Mucosa of descending colon (tissue), 3 donors: ENCODE measurements at regions not wholly inside any gene's neighbourhood (a gene's known extent, or its start where the extent isn't known, plus 50 kb on each side); places are given as distances from the start of the nearest gene placed in this dataset.
A peak's percentile ranks its signal among the peaks of the same experiment; 100 is the strongest.

Experiments
- ATAC-seq: fragments of 200-7000 bp; cut with Tn5 transposase; one replicate; pipeline ENCODE4 v1.9.1; 2020; ENCODE audit warnings: mild to moderate bottlenecking, moderate library complexity
- DNase-seq, 3 donors: peaks; one replicate each; pipeline ENCODE4 v3.0.0-alpha.2; 2020
- H3K36me3 ChIP-seq: fragments of 200-600 bp; one replicate; pipeline ENCODE4 v1.8.0; 2021; ENCODE audit warnings: low read depth, mild to moderate bottlenecking
- H3K4me1 ChIP-seq: fragments of 200-600 bp; one replicate; pipeline ENCODE4 v1.8.0; 2021; ENCODE audit warnings: low read depth, mild to moderate bottlenecking
- H3K4me3 ChIP-seq: fragments of 200-600 bp; one replicate; pipeline ENCODE4 v1.8.0; 2021; ENCODE audit warnings: mild to moderate bottlenecking
- H3K9me3 ChIP-seq: fragments of 200-600 bp; one replicate; pipeline ENCODE4 v1.8.0; 2021; ENCODE audit warnings: mild to moderate bottlenecking
- intact Hi-C, 2 donors: fragments of 100-400 bp; cut with DNase I in 1 of 2; cut with micrococcal nuclease in 1 of 2; formaldehyde crosslinking; loops; one replicate each; pipeline versions ENCODE4 v1.11.0 to v1.11.1; 2022; cut with DNase I, micrococcal nuclease
- TF ChIP-seq, protein P1 (sequence below): fragments of 200-600 bp; IDR thresholded peaks from one replicate; pipeline ENCODE4 v1.8.0; 2022; ENCODE audit warnings: antibody characterized with exemption, mild to moderate bottlenecking
- donor health status: DM: no; HTN: no; CAD: no; lungs with moderate emphysema.
- donor health status: DM: no; HTN: no; CAD: no.
- donor health status: DM: no; HTN: yes; CAD: no.

DNA sequence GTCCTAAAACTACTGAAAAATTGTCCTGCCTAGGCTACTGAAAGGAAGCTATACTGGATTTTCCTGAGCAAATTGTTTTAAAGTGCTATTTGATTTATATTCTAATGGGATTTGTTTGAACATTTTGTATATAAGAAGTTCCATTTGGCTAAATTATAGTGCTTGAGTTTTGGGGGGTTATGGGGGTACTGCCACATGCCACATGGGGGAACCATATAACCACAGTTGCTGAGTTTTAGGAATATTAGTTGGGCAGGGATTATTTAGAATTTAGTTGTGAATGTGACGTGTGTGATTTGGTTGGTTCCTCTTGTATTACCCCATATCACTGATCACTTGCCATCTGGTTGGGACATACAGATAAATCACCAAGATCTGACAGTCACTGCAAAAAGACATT is 224.5 kb upstream of the TAPT1 start:
- Histone ChIP-seq H3K36me3 (no peaks in the 10 kb centered on the region), H3K4me3 (no peak overlapping the region), H3K4me1 (no peaks in the 10 kb centered on the region), H3K9me3 (no peaks in the 10 kb centered on the region)
- TF ChIP-seq, protein P1, sequence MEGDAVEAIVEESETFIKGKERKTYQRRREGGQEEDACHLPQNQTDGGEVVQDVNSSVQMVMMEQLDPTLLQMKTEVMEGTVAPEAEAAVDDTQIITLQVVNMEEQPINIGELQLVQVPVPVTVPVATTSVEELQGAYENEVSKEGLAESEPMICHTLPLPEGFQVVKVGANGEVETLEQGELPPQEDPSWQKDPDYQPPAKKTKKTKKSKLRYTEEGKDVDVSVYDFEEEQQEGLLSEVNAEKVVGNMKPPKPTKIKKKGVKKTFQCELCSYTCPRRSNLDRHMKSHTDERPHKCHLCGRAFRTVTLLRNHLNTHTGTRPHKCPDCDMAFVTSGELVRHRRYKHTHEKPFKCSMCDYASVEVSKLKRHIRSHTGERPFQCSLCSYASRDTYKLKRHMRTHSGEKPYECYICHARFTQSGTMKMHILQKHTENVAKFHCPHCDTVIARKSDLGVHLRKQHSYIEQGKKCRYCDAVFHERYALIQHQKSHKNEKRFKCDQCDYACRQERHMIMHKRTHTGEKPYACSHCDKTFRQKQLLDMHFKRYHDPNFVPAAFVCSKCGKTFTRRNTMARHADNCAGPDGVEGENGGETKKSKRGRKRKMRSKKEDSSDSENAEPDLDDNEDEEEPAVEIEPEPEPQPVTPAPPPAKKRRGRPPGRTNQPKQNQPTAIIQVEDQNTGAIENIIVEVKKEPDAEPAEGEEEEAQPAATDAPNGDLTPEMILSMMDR: no peak
- no peak for ATAC-seq
- intact Hi-C loops: no loop called here
- DNase-seq: no peak

DNA sequence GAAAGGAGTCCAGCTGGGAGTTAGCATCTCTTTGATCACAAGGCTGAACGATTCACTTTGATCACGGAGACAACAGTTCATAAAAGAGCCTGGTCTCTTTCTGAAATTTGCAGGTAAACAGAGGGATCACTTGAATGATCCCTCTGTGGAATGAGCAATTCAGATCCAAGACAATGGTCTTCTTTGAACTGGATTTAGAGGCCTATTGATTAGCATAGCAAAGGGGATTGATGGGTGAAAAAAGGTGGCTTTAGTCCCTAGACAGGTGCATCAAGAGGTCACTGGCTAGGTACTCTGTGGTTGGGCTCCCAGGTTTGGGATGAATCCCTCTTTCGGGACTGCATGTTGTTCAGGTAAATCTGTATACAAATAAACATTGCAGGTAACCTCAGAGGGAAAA is 223.8 kb upstream of the TAPT1 start:
- DNase-seq (no peak), ATAC-seq (no peak)
- TF ChIP-seq, protein P1: no peak

DNA sequence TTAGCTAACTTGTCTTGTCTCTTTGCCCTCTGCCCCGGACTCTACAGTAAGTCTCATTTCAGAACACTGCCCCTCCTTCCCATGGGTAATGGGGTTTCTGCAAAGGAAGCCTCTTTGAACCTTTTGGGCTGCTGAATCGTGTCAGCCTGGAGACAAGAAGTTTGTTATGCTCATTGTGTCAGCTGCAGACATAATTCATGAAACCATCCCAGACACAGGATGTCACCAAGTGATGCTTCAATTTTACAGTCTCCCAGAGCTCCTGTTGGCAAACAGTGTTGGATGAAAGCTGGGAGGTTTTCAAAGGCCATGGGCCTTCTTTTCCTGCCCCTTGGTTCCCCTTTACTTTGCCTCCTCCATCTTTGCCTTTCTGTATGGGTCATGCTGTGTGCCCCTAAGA is 223.1 kb upstream of the TAPT1 start:
- ATAC-seq (no peak), DNase-seq (no peak)
- intact Hi-C loops: no loop called here
- Histone ChIP-seq H3K36me3 (no peaks in the 10 kb centered on the region), H3K4me3 (no peak overlapping the region), H3K4me1 (no peaks in the 10 kb centered on the region), H3K9me3 (no peaks in the 10 kb centered on the region)
- TF ChIP-seq, protein P1: no peak

More for the DNA sequence above, 223.8 kb upstream of the TAPT1 start:
- no peak overlapping the region for H3K4me3 ChIP-seq
- H3K36me3 ChIP-seq: no peaks in the 10 kb centered on the region
- H3K9me3 ChIP-seq: no peaks in the 10 kb centered on the region
- H3K4me1 ChIP-seq: no peaks in the 10 kb centered on the region
- intact Hi-C loops: no loop called here

DNA sequence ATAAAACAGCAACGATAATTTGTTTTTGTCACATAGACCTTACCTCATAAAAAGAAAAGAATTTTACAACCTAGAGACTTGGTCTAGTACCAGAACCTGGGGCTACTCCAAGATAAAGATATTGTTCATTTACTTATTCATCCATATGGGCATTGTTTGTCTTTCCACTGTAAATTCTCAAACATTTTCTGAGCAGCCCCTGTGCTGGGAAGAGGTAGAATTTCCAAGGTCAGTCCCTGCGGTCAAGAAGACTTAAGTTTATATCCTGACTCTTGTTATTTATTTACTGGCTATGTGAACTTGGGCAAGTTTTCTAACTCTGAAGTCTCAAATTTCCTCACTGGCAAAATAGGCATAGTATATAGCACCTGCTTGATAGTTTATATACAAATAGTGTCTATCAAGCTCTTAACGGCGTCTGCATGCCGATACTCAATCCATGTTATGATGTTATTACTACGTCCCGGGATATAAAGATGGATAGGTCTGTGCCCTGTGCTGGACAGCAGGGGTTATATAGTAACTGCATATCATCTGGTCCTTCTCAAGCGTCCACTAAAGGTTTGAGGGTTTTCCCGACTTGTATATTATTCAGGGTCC is 222.1 kb upstream of the TAPT1 start:
- intact Hi-C loops: no loop called here
- TF ChIP-seq, protein P1: no peak

DNA sequence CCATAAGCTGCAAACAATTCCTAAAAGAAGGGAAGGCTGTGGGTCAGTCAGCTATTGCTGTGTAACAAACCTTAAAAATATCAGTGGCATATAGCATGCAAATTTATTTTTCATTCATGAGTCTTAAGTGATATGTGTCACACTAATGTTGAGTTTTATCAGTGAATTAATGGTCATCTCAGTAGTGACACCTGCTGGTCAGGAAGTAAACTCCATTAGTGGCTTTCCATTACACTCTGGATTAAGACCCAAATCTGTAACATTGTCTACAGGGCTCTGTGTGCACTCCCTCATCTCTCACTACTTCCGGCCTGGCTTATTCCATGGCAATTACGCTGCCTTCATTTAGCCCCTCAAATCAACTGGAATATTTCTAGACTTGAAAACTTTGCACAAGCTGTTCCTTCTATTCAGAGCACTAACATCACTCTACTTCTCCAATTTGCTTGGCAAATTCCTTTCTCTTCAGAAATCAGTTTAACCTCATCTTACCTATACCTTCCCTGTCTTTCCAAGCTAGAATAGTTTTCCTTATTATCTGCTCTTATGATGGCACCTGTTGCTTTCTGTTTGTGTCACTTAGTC is 217.3 kb upstream of the TAPT1 start:
- no peak overlapping the region for H3K4me3 ChIP-seq
- TF ChIP-seq, protein P1: peak; percentile 13
- DNase-seq (peak in 1 of 3 donors; percentile 31), ATAC-seq (peak; percentile 39)
- no peaks in the 10 kb centered on the region for H3K9me3 ChIP-seq
- H3K36me3 ChIP-seq: no peaks in the 10 kb centered on the region
- intact Hi-C loops: no loop called here
- no peaks in the 10 kb centered on the region for H3K4me1 ChIP-seq

More for the DNA sequence above, 222.1 kb upstream of the TAPT1 start:
- Histone ChIP-seq H3K36me3 (no peaks in the 10 kb centered on the region), H3K4me3 (no peak overlapping the region), H3K9me3 (no peaks in the 10 kb centered on the region), H3K4me1 (no peaks in the 10 kb centered on the region)
- DNase-seq (no peak), ATAC-seq (no peak)

DNA sequence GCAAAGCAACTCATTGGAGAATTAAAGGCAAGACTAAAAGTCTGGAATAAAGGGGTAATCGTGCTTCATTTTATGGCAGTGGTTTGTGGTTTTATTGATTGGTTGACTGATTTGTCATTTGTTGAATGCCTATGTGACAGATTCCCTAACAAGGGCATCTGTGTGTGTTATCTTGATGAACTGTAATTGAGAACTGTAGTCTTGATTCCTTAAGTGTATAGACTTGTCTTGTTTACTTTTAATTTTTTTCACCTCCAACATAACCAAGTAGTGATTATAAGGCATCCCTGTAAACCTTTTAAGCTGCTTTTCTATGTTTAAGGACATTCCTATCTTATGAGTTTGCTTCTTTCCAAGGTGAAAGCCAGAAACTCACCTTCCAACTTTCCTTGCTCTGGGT is 216.0 kb upstream of the TAPT1 start:
- H3K4me3 ChIP-seq: no peak overlapping the region
- TF ChIP-seq, protein P1: no peak
- H3K36me3 ChIP-seq: no peaks in the 10 kb centered on the region
- intact Hi-C loops: no loop called here
- DNase-seq (no peak), ATAC-seq (no peak)
- H3K4me1 ChIP-seq: no peaks in the 10 kb centered on the region
- H3K9me3 ChIP-seq: peaks cover 7% of the 10 kb centered on the region
